Fibroblast of skin of right quadriceps (primary cell): ENCODE measurements at regions not wholly inside any gene's neighbourhood (a gene's known extent, or its start where the extent isn't known, plus 50 kb on each side); places are given as distances from the start of the nearest gene placed in this dataset.
"Not testable (repeated sequence)": the region's sequence is repeated elsewhere in the genome, so short reads cannot be mapped to it uniquely, and the experiment has no call there.

Experiments
- DNase-seq: peaks from one replicate; pipeline ENCODE4 v3.0.0-alpha.2; 2013

- no peak for DNase-seq
Observed at GRCh38 chr20:53685070-53685595, 91.5 kb upstream of the ZNF217 start.

GRCh38 chr20:53683506-53683905 is 89.9 kb upstream of the ZNF217 start:
- no peak for DNase-seq

GRCh38 chr20:53681352-53682212 is 87.9 kb upstream of the ZNF217 start:
- DNase-seq, result no peak

GRCh38 chr20:53679597-53680309 is 86.1 kb upstream of the ZNF217 start:
- no peak for DNase-seq

- no peak for DNase-seq
Observed at GRCh38 chr20:53678990-53679596, 85.5 kb upstream of the ZNF217 start.

GRCh38 chr20:53678315-53678989 is 84.8 kb upstream of the ZNF217 start:
- DNase-seq, result no peak

- no peak for DNase-seq
Observed at GRCh38 chr20:53677447-53678314, 84.0 kb upstream of the ZNF217 start.

- no peak for DNase-seq
Observed at GRCh38 chr20:53676987-53677386, 83.3 kb upstream of the ZNF217 start.

GRCh38 chr20:53676519-53676822 is 82.8 kb upstream of the ZNF217 start:
- DNase-seq, result no peak

- DNase-seq, result peak; percentile 58
Observed at GRCh38 chr20:53672484-53673129, 79.0 kb upstream of the ZNF217 start.

GRCh38 chr20:53671370-53671769 is 77.7 kb upstream of the ZNF217 start:
- no peak for DNase-seq

- not testable (repeated sequence) for DNase-seq
Observed at GRCh38 chr20:53669517-53670313, 76.1 kb upstream of the ZNF217 start.

GRCh38 chr20:53668992-53669391 is 75.4 kb upstream of the ZNF217 start:
- no peak for DNase-seq

GRCh38 chr20:53666144-53666543 is 72.5 kb upstream of the ZNF217 start:
- DNase-seq, result no peak

- DNase-seq, result peak; percentile 30
Observed at GRCh38 chr20:53664121-53664520, 70.5 kb upstream of the ZNF217 start.

GRCh38 chr20:53663521-53663920 is 69.9 kb upstream of the ZNF217 start:
- not testable (repeated sequence) for DNase-seq

GRCh38 chr20:53662595-53662994 is 69.0 kb upstream of the ZNF217 start:
- DNase-seq, result peak; percentile 20

- peak; percentile 45 for DNase-seq
Observed at GRCh38 chr20:53660947-53661381, 67.3 kb upstream of the ZNF217 start.

- peak; percentile 15 for DNase-seq
Observed at GRCh38 chr20:53660078-53660909, 66.7 kb upstream of the ZNF217 start.

- DNase-seq, result no peak
Observed at GRCh38 chr20:53658973-53659372, 65.3 kb upstream of the ZNF217 start.
